HCT116 (cell line): ENCODE measurements at regions not wholly inside any gene's neighbourhood (a gene's known extent, or its start where the extent isn't known, plus 50 kb on each side); places are given as distances from the start of the nearest gene placed in this dataset.

Source experiments
- ATAC-seq: fragments of 200-7000 bp; cut with Tn5 transposase; 2 replicates; pipeline ENCODE4 v1.9.1; 2020; ENCODE audit warnings: mild to moderate bottlenecking, moderate library complexity
- BruUV-seq: library from RNA; stranded (reverse); fragments of 400-500 nt; replicated peaks from 2 replicates; lab custom pipeline; 2021; lab: Mats Ljungman, UMichigan
- CTCF ChIA-PET: fragments of 300-600 bp; sonication (Branson Sonifier 250); formaldehyde crosslinking; loops from one replicate; lab custom pipeline; 2021; ENCODE audit warnings: antibody characterized with exemption; lab: Charles Lee
- POLR2A ChIA-PET: fragments of 300-600, 350-600 bp; sonication (Branson Sonifier 250); formaldehyde crosslinking; loops from one replicate; lab custom pipeline; 2021; ENCODE audit warnings: antibody characterized with exemption; lab: Charles Lee
- RAD21 ChIA-PET, 2 experiments: fragments of 300-600 bp; sonication (Branson Sonifier 250); formaldehyde crosslinking; loops; one replicate each; lab custom pipeline; 2023; ENCODE audit warnings: low total read pairs in 2 of 2; ENCODE audit not compliant: uncharacterized antibody in 2 of 2, unreplicated experiment in 2 of 2, low non-redundant PET in 1 of 2; lab: Charles Lee
- DNase-seq: peaks from one replicate; pipeline ENCODE4 v3.0.0-alpha.2; 2010; ENCODE audit warnings: low read depth, low spot score
- H2AFZ ChIP-seq: fragments of 200-600 bp; shearing (Covaris generic), sonication (generic); 2 replicates; pipeline ENCODE4 v1.6.1; 2017; ENCODE audit warnings: low read depth, mixed run types, mixed read lengths, antibody characterized with exemption, low read length; ENCODE audit not compliant: poor library complexity, severe bottlenecking
- H3K27ac ChIP-seq: 2 replicates; pipeline ENCODE4 v1.5.1; 2012; ENCODE audit warnings: low read depth, low read length
- H3K27me3 ChIP-seq: fragments of 200-600 bp; sonication (generic); 2 replicates; pipeline ENCODE4 v1.6.1; 2016; ENCODE audit warnings: mixed run types, low read length, mixed read lengths; ENCODE audit not compliant: insufficient read depth
- H3K36me3 ChIP-seq, 2 experiments: fragments of 200-500 bp in 1 of 2; fragments of 200-600 bp in 1 of 2; sonication (Bioruptor generic) in 1 of 2; sonication (generic) in 1 of 2; 2 replicates each; pipeline versions ENCODE4 v1.5.1 to v1.6.1; 2014 to 2016; ENCODE audit warnings: low read length in 2 of 2, inconsistent platforms in 1 of 2, mixed read lengths in 1 of 2, mixed run types in 1 of 2; ENCODE audit not compliant: insufficient read depth in 2 of 2, control insufficient read depth in 1 of 2
- H3K4me1 ChIP-seq, 2 experiments: fragments of 200-600 bp in 1 of 2; sonication (generic) in 1 of 2; 2 replicates each; pipeline versions ENCODE4 v1.5.1 to v1.6.1; 2012 to 2017; ENCODE audit warnings: low read length in 2 of 2, inconsistent platforms in 1 of 2, mild to moderate bottlenecking in 1 of 2, mixed read lengths in 1 of 2, mixed run types in 1 of 2, moderate library complexity in 1 of 2; ENCODE audit not compliant: insufficient read depth in 2 of 2, control insufficient read depth in 1 of 2
- H3K4me2 ChIP-seq: fragments of 200-600 bp; sonication (generic); 2 replicates; pipeline ENCODE4 v1.6.1; 2017; ENCODE audit warnings: mixed run types, low read length, mixed read lengths
- H3K4me3 ChIP-seq, 2 experiments: fragments of 200-600 bp in 1 of 2; sonication (generic) in 1 of 2; replicated peaks in 1 of 2; 2 replicates each; pipeline ENCODE4 v1.5.1; 2011 to 2016; ENCODE audit warnings: low read length in 2 of 2, control low read depth in 1 of 2, low read depth in 1 of 2, mild to moderate bottlenecking in 1 of 2, mixed read lengths in 1 of 2, mixed run types in 1 of 2
- H3K79me2 ChIP-seq: fragments of 200-600 bp; sonication (generic); 2 replicates; pipeline ENCODE4 v1.6.1; 2017; ENCODE audit warnings: mild to moderate bottlenecking, mixed run types, low read length, moderate library complexity, mixed read lengths; ENCODE audit not compliant: insufficient read depth
- H3K9ac ChIP-seq: fragments of 200-600 bp; sonication (generic); 2 replicates; pipeline ENCODE4 v1.6.1; 2016; ENCODE audit warnings: low read length, mixed read lengths
- H3K9me2 ChIP-seq: fragments of 200-600 bp; sonication (generic), shearing (Covaris generic); 2 replicates; pipeline ENCODE4 v1.6.1; 2017; ENCODE audit warnings: mixed run types, mild to moderate bottlenecking, moderate library complexity; ENCODE audit not compliant: insufficient read depth
- H3K9me3 ChIP-seq, 2 experiments: fragments of 200-500 bp in 1 of 2; fragments of 200-600 bp in 1 of 2; sonication (Bioruptor generic) in 1 of 2; sonication (generic) in 1 of 2; 2 replicates each; pipeline ENCODE4 v1.6.1; 2014 to 2017; ENCODE audit warnings: low read length in 2 of 2, mixed read lengths in 2 of 2, inconsistent platforms in 1 of 2, low read depth in 1 of 2, mild to moderate bottlenecking in 1 of 2, mixed run types in 1 of 2, moderate library complexity in 1 of 2; ENCODE audit not compliant: control insufficient read depth in 1 of 2, insufficient read depth in 1 of 2
- H4K20me1 ChIP-seq: fragments of 200-600 bp; sonication (generic), shearing (Covaris generic); 2 replicates; pipeline ENCODE4 v1.6.1; 2017; ENCODE audit warnings: mixed run types, mild to moderate bottlenecking, moderate library complexity; ENCODE audit not compliant: insufficient read depth
- CBX3 ChIP-seq: IDR thresholded peaks from 2 replicates; pipeline ENCODE4 v1.6.1; 2012; ENCODE audit warnings: low read depth
- CEBPB ChIP-seq: IDR thresholded peaks from 2 replicates; pipeline ENCODE4 v1.6.1; 2012; ENCODE audit warnings: low read depth
- EGR1 ChIP-seq: IDR thresholded peaks from 2 replicates; pipeline ENCODE4 v1.6.1; 2012; ENCODE audit warnings: low read depth
- EZH2phosphoT487 ChIP-seq: fragments of 200-600 bp; IDR thresholded peaks from 2 replicates; pipeline ENCODE4 v1.6.1; 2018; ENCODE audit warnings: antibody characterized with exemption, borderline replicate concordance
- FOSL1 ChIP-seq: IDR thresholded peaks from 2 replicates; pipeline ENCODE4 v1.6.1; 2012; ENCODE audit warnings: low read depth
- JUND ChIP-seq: IDR thresholded peaks from 2 replicates; pipeline ENCODE4 v1.6.1; 2012
- POLR2AphosphoS5 ChIP-seq: IDR thresholded peaks from 2 replicates; pipeline ENCODE4 v1.6.1; 2011; ENCODE audit warnings: mild to moderate bottlenecking, low read depth, low read length, moderate library complexity
- RAD21 ChIP-seq: IDR thresholded peaks from 2 replicates; pipeline ENCODE4 v1.6.1; 2012; ENCODE audit warnings: low read depth, mild to moderate bottlenecking
- SIN3A ChIP-seq: IDR thresholded peaks from 2 replicates; pipeline ENCODE4 v1.6.1; 2012; ENCODE audit warnings: low read depth
- SRF ChIP-seq: IDR thresholded peaks from 2 replicates; pipeline ENCODE4 v1.6.1; 2012; ENCODE audit warnings: low read depth
- TCF7L2 ChIP-seq: IDR thresholded peaks from 2 replicates; pipeline ENCODE4 v1.7.0; 2011; ENCODE audit warnings: borderline replicate concordance, inconsistent platforms; ENCODE audit not compliant: insufficient read depth, insufficient read length; ENCODE audit errors: extremely low read depth
- ZFX ChIP-seq: fragments of 450-650 bp; IDR thresholded peaks from 2 replicates; pipeline ENCODE4 v1.6.1; 2017
- ZNF274 ChIP-seq: fragments of 200-500 bp; sonication (Bioruptor generic); IDR thresholded peaks from 2 replicates; pipeline ENCODE4 v1.6.1; 2014; ENCODE audit warnings: mild to moderate bottlenecking, low read depth, low read length, inconsistent platforms
- intact Hi-C: fragments of 100-400 bp; cut with micrococcal nuclease; formaldehyde crosslinking; loops from 2 replicates; pipeline ENCODE4 v1.10.0; 2022
- TF ChIP-seq, protein P1 (sequence below): IDR thresholded peaks from 2 replicates; pipeline ENCODE4 v1.6.1; 2012; ENCODE audit warnings: low read depth
- TF ChIP-seq, protein P2 (sequence below): IDR thresholded peaks from 2 replicates; pipeline ENCODE4 v1.6.1; 2012
- TF ChIP-seq, protein P3 (sequence below): IDR thresholded peaks from 2 replicates; pipeline ENCODE4 v1.6.1; 2012

DNA sequence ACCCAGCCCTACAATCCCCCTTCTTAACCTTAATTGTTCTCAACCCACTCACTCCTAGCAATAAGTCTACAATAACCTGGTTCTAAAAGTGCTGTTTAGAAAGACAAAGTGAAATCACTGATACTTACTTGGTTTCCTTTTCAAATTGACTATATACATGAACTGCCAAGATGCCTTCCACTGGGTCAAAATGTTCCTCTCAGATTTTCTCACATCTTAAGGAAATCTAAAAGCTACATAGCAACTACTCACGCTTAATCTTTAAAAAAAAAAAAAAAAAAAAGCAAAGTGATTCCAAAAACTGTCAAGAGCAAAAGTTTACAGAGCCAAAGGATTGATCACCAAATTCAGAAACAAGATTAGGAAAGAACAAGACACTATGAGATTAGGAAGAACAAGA lies 68.7 kb upstream of the MAP4 start:
- TF ChIP-seq CBX3 = no peak
- TF ChIP-seq POLR2AphosphoS5 = no peak
- TF ChIP-seq RAD21 = no peak
- no peak for TF ChIP-seq ZFX
- TF ChIP-seq, protein P1, sequence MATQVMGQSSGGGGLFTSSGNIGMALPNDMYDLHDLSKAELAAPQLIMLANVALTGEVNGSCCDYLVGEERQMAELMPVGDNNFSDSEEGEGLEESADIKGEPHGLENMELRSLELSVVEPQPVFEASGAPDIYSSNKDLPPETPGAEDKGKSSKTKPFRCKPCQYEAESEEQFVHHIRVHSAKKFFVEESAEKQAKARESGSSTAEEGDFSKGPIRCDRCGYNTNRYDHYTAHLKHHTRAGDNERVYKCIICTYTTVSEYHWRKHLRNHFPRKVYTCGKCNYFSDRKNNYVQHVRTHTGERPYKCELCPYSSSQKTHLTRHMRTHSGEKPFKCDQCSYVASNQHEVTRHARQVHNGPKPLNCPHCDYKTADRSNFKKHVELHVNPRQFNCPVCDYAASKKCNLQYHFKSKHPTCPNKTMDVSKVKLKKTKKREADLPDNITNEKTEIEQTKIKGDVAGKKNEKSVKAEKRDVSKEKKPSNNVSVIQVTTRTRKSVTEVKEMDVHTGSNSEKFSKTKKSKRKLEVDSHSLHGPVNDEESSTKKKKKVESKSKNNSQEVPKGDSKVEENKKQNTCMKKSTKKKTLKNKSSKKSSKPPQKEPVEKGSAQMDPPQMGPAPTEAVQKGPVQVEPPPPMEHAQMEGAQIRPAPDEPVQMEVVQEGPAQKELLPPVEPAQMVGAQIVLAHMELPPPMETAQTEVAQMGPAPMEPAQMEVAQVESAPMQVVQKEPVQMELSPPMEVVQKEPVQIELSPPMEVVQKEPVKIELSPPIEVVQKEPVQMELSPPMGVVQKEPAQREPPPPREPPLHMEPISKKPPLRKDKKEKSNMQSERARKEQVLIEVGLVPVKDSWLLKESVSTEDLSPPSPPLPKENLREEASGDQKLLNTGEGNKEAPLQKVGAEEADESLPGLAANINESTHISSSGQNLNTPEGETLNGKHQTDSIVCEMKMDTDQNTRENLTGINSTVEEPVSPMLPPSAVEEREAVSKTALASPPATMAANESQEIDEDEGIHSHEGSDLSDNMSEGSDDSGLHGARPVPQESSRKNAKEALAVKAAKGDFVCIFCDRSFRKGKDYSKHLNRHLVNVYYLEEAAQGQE = no peak
- no peak for TF ChIP-seq CEBPB
- no peak for TF ChIP-seq SIN3A
- TF ChIP-seq, protein P2, sequence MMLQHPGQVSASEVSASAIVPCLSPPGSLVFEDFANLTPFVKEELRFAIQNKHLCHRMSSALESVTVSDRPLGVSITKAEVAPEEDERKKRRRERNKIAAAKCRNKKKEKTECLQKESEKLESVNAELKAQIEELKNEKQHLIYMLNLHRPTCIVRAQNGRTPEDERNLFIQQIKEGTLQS = no peak
- TF ChIP-seq TCF7L2 = no peak
- TF ChIP-seq FOSL1 = no peak
- TF ChIP-seq EZH2phosphoT487 = no peak
- TF ChIP-seq ZNF274 = no peak
- TF ChIP-seq SRF = no peak
- no peak for TF ChIP-seq JUND
- TF ChIP-seq, protein P3, sequence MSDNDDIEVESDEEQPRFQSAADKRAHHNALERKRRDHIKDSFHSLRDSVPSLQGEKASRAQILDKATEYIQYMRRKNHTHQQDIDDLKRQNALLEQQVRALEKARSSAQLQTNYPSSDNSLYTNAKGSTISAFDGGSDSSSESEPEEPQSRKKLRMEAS = no peak
- TF ChIP-seq EGR1 = no peak
- H3K9me2 ChIP-seq = no peaks in the 10 kb centered on the region
- H3K4me3 ChIP-seq = no peak overlapping the region
- H3K9ac ChIP-seq = no peak overlapping the region
- H3K27ac ChIP-seq = no peak overlapping the region
- ChIA-PET POLR2A (no interaction called here), CTCF (no interaction called here), RAD21 (interaction anchor here in 1 of 2 experiments (0.7 kb wide), 1 partner anchor 82 kb away, joined by 5 read pairs; no protein-coding TSS in a partner anchor)
- H4K20me1 ChIP-seq = peaks cover 8% of the 10 kb centered on the region; the same call in 1 of the 2 replicates
- intact Hi-C loops = loop anchor here (5.0 kb wide), 1 partner anchor 43 kb away; no protein-coding TSS in a partner anchor
- no peaks in the 10 kb centered on the region for H3K27me3 ChIP-seq
- ATAC-seq (no peak), DNase-seq (no peak)
- no peak overlapping the region for H2AFZ ChIP-seq
- peaks cover 85% of the 10 kb centered on the region for H3K79me2 ChIP-seq
- no peak overlapping the region for H3K4me2 ChIP-seq
- 0 out of 4 replicates have a peak, but pooled peaks cover 0 to 3% of the 10 kb centered on the region in 2 experiments for H3K36me3 ChIP-seq
- peaks cover 16 to 24% of the 10 kb centered on the region in 2 experiments for H3K4me1 ChIP-seq
- BruUV-seq = TSS peak; percentile 17
- no peaks in the 10 kb centered on the region for H3K9me3 ChIP-seq
